Endothelial cell of umbilical vein (primary cell): ENCODE measurements at regions not wholly inside any gene's neighbourhood (a gene's known extent, or its start where the extent isn't known, plus 50 kb on each side); places are given as distances from the start of the nearest gene placed in this dataset.

Experiments used
- BruUV-seq: library from RNA; stranded (reverse); fragments of 400-500 nt; replicated peaks from 2 replicates; lab custom pipeline; 2021; lab: Mats Ljungman, UMichigan
- CTCF ChIA-PET: fragments of 300-600, 350-600 bp; sonication (Branson Sonifier 250); formaldehyde crosslinking; loops from one replicate; lab custom pipeline; 2021; ENCODE audit warnings: antibody characterized with exemption, inconsistent platforms; lab: Charles Lee
- POLR2A ChIA-PET: fragments of 300-600, 350-600 bp; sonication (Branson Sonifier 250); formaldehyde crosslinking; loops from one replicate; lab custom pipeline; 2021; ENCODE audit warnings: antibody characterized with exemption, inconsistent platforms; lab: Charles Lee
- DNase-seq: peaks from one replicate; pipeline ENCODE4 v3.0.0-alpha.2; 2011; ENCODE audit warnings: low read depth, low spot score
- FAIRE-seq: peaks from 2 replicates; lab custom pipeline; 2011; peaks lifted over from hg19 to GRCh38; lab: Jason Lieb, UNC
- H2AFZ ChIP-seq: 2 replicates; pipeline ENCODE4 v1.6.0; 2012; ENCODE audit warnings: low read depth, low read length, control low read depth, inconsistent platforms
- H3K27ac ChIP-seq: 2 replicates; pipeline ENCODE4 v1.5.1; 2011; ENCODE audit warnings: low read depth, mild to moderate bottlenecking, control low read depth, low read length, moderate library complexity; ENCODE audit not compliant: insufficient read depth
- H3K27me3 ChIP-seq, 2 experiments: 2 replicates each; pipeline versions ENCODE4 v1.6.0 to v1.6.1; 2011; ENCODE audit warnings: low read length in 2 of 2, mixed read lengths in 1 of 2; ENCODE audit not compliant: control insufficient read depth in 2 of 2, insufficient read depth in 2 of 2
- H3K36me3 ChIP-seq, 2 experiments: 2 replicates in 1 of 2; 3 replicates in 1 of 2; pipeline ENCODE4 v1.5.1; 2011; ENCODE audit warnings: low read length in 2 of 2, mild to moderate bottlenecking in 1 of 2, moderate library complexity in 1 of 2; ENCODE audit not compliant: control insufficient read depth in 2 of 2, insufficient read depth in 2 of 2; ENCODE audit errors: extremely low read depth in 1 of 2
- H3K4me1 ChIP-seq: 3 replicates; pipeline ENCODE4 v1.5.1; 2011; ENCODE audit warnings: mild to moderate bottlenecking, low read length; ENCODE audit not compliant: control insufficient read depth, insufficient read depth; ENCODE audit errors: extremely low read depth
- H3K4me2 ChIP-seq: 2 replicates; pipeline ENCODE4 v1.6.1; 2011; ENCODE audit warnings: low read length, control low read depth, mixed read lengths; ENCODE audit not compliant: insufficient read depth
- H3K4me3 ChIP-seq, 3 experiments: fragments of 200-600 bp in 1 of 3; sonication (generic), shearing (Covaris generic) in 1 of 3; replicated peaks in 1 of 3; 2 replicates each; pipeline ENCODE4 v1.5.1; 2011 to 2016; ENCODE audit warnings: control low read depth in 3 of 3, low read length in 3 of 3, mild to moderate bottlenecking in 2 of 3, inconsistent platforms in 1 of 3, low read depth in 1 of 3, moderate library complexity in 1 of 3; ENCODE audit not compliant: insufficient read depth in 1 of 3
- H3K79me2 ChIP-seq: 2 replicates; pipeline ENCODE4 v1.6.0; 2012; ENCODE audit warnings: low read length, inconsistent platforms; ENCODE audit not compliant: control insufficient read depth, insufficient read depth
- H3K9ac ChIP-seq: replicated peaks from 2 replicates; pipeline ENCODE3; 2011; ENCODE audit warnings: low read length, control low read depth; ENCODE audit not compliant: insufficient read depth; ENCODE audit errors: extremely low read depth
- H3K9me1 ChIP-seq: replicated peaks from 3 replicates; pipeline ENCODE4 v1.6.0; 2011; ENCODE audit warnings: mild to moderate bottlenecking, low read length; ENCODE audit not compliant: control insufficient read depth, insufficient read depth; ENCODE audit errors: extremely low read depth
- H3K9me3 ChIP-seq: replicated peaks from 2 replicates; pipeline ENCODE4 v1.5.1; 2012; ENCODE audit warnings: low read length, inconsistent platforms; ENCODE audit not compliant: control insufficient read depth, insufficient read depth
- H4K20me1 ChIP-seq: replicated peaks from 2 replicates; pipeline ENCODE3; 2011; ENCODE audit warnings: mild to moderate bottlenecking, low read length; ENCODE audit not compliant: control insufficient read depth, insufficient read depth; ENCODE audit errors: extremely low read depth
- EZH2 ChIP-seq: IDR thresholded peaks from 2 replicates; pipeline ENCODE4 v1.6.1; 2012; ENCODE audit warnings: borderline replicate concordance, low read depth, mild to moderate bottlenecking, moderate library complexity, low read length, inconsistent platforms; ENCODE audit not compliant: severe bottlenecking
- FOS ChIP-seq: IDR thresholded peaks from 2 replicates; pipeline ENCODE4 v1.6.1; 2011; ENCODE audit warnings: mild to moderate bottlenecking, low read length, moderate library complexity, borderline replicate concordance; ENCODE audit not compliant: insufficient read depth
- GATA2 ChIP-seq: IDR thresholded peaks from 2 replicates; pipeline ENCODE4 v1.7.0; 2011; ENCODE audit warnings: low read depth, mild to moderate bottlenecking, moderate library complexity, mixed read lengths, low read length; ENCODE audit not compliant: insufficient read length, insufficient read depth
- JUN ChIP-seq: IDR thresholded peaks from 2 replicates; pipeline ENCODE4 v1.6.1; 2011; ENCODE audit warnings: borderline replicate concordance, low read depth; ENCODE audit not compliant: insufficient read length, insufficient read depth
- MAX ChIP-seq: IDR thresholded peaks from 2 replicates; pipeline ENCODE4 v1.6.1; 2011; ENCODE audit not compliant: insufficient read depth, insufficient read length
- MYC ChIP-seq: IDR thresholded peaks from one replicate; pipeline ENCODE4 v1.6.1; 2011; ENCODE audit warnings: mild to moderate bottlenecking, low read depth, low read length
- POLR2A ChIP-seq: IDR thresholded peaks from 2 replicates; pipeline ENCODE4 v1.6.1; 2012; ENCODE audit warnings: low read depth, mild to moderate bottlenecking, control low read depth, low read length
- POLR2AphosphoS5 ChIP-seq: IDR thresholded peaks from 2 replicates; pipeline ENCODE4 v1.6.1; 2012; ENCODE audit warnings: low read depth, mild to moderate bottlenecking, control low read depth, low read length, moderate library complexity; ENCODE audit not compliant: insufficient read depth
- dilution Hi-C: fragments of 300-500 bp; cut with MboI; formaldehyde crosslinking; loops from one replicate; pipeline ENCODE4 v1.15.0; 2019; ENCODE audit warnings: low sequenced_read_pairs; ENCODE audit not compliant: extremely low pct_ligation_motif_present
- intact Hi-C: fragments of 100-400 bp; cut with micrococcal nuclease; formaldehyde crosslinking; loops from one replicate; pipeline ENCODE4 v1.10.0; 2022
- TF ChIP-seq, protein P1 (sequence below), 2 donors: IDR thresholded peaks; 1 replicate in 1 of 2; 2 replicates in 1 of 2; pipeline ENCODE4 v1.5.1; 2011; ENCODE audit warnings: low read length in 2 of 2, mild to moderate bottlenecking in 2 of 2, moderate library complexity in 2 of 2, control low read depth in 1 of 2, inconsistent platforms in 1 of 2, low read depth in 1 of 2; ENCODE audit not compliant: insufficient read depth in 1 of 2; ENCODE audit errors: extremely low read depth in 1 of 2

GRCh38 chr11:130571947-130572584 is 123.6 kb downstream of the ADAMTS15 start:
- no peaks in the 10 kb centered on the region for H4K20me1 ChIP-seq
- H3K9me3 ChIP-seq = no peaks in the 10 kb centered on the region
- DNase-seq (no peak), FAIRE-seq (no peak)
- H3K4me2 ChIP-seq = no peak overlapping the region
- H2AFZ ChIP-seq = no peak overlapping the region
- no peaks in the 10 kb centered on the region for H3K27me3 ChIP-seq
- no peak overlapping the region for H3K9ac ChIP-seq
- BruUV-seq = no TSS peak
- H3K9me1 ChIP-seq = no peaks in the 10 kb centered on the region
- intact Hi-C loops (no loop called here), dilution Hi-C loops (no loop called here)
- no peaks in the 10 kb centered on the region for H3K79me2 ChIP-seq
- no peaks in the 10 kb centered on the region for H3K4me1 ChIP-seq
- H3K36me3 ChIP-seq = no peaks in the 10 kb centered on the region
- POLR2A ChIA-PET = no interaction called here
- CTCF ChIA-PET = no interaction called here
- TF ChIP-seq MAX (no peak), FOS (no peak), JUN (no peak), MYC (no peak), POLR2AphosphoS5 (no peak), POLR2A (no peak), EZH2 (no peak), GATA2 (no peak)
- TF ChIP-seq, protein P1, sequence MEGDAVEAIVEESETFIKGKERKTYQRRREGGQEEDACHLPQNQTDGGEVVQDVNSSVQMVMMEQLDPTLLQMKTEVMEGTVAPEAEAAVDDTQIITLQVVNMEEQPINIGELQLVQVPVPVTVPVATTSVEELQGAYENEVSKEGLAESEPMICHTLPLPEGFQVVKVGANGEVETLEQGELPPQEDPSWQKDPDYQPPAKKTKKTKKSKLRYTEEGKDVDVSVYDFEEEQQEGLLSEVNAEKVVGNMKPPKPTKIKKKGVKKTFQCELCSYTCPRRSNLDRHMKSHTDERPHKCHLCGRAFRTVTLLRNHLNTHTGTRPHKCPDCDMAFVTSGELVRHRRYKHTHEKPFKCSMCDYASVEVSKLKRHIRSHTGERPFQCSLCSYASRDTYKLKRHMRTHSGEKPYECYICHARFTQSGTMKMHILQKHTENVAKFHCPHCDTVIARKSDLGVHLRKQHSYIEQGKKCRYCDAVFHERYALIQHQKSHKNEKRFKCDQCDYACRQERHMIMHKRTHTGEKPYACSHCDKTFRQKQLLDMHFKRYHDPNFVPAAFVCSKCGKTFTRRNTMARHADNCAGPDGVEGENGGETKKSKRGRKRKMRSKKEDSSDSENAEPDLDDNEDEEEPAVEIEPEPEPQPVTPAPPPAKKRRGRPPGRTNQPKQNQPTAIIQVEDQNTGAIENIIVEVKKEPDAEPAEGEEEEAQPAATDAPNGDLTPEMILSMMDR (IDR thresholded peaks at IDR 0.05; ENCODE audit: extremely low read depth in 1 of 2, insufficient read depth in 1 of 2, low read depth in 1 of 2, low read length in 2 of 2) = no peak
- no peak overlapping the region for H3K4me3 ChIP-seq
- H3K27ac ChIP-seq = no peak overlapping the region
